ENCODE measurements at regions not wholly inside any gene's neighbourhood (a gene's known extent, or its start where the extent isn't known, plus 50 kb on each side); places are given as distances from the start of the nearest gene placed in this dataset.

DNA sequence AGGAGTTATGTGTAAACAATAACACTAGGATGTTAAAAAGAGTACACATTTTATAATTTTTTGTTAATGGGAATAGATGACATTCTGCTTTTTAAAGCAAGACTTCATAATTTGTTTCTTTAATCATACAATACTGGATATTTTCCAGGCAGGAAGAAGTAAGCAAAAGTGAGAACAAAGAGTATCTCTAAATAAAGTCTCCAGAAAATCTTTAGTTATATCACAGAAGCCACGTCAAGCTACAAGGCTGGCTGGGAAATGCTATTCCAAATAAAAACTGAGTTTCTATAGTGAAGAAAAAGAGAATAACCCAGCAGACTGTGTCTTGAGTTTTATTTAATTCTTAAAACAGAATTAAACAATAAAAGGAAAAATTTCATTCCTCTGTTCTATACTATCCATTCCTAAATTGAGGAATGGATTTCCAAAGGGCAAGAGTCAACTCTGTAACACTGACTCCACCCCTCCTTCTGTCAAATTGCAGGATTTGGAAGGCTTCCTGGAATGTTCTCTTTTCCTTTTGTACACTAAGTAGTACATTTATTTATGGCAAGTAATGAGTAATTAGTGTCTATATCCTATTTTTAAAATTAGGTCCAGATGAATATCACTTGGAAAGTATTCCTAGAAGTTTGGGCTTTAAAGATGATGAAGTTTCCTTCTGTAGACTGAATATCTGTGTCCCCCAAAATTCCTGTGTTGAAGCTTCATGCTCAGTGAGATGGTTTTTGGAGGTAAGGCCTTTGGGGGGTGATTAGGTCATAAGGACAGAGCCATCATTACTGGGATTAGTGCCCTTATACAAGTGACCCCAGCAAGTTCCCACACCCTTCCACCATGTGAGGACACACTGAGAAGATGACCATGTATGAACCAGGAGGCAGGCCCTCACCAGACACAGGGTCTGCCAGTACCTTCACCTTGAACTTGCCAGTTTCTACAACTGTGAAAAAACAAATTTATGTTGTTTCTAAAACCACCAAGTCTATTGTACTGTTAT lies 290.9 kb downstream of the CRPPA start:
- WGBS (ENCODE audit: insufficient coverage, low coverage, missing lambda C conversion rate), result 77% methylated on average over 1 of the region's 1 CpG
- no TSS peak for BruUV-seq (replicated peaks)

More for the DNA sequence above, 290.9 kb downstream of the CRPPA start:
- in situ Hi-C loops (cut with MboI) (no loop called here), intact Hi-C loops (cut with micrococcal nuclease) (no loop called here)
- H3K36me3 ChIP-seq (ENCODE audit: control insufficient read depth, insufficient read depth, low read length), result no peaks in the 10 kb centered on the region
- H3K27ac ChIP-seq (ENCODE audit: extremely low read depth, low read depth, low read length), result no peak overlapping the region
- TF ChIP-seq RUNX1 (IDR thresholded peaks at IDR 0.05; ENCODE audit: low read depth) (no peak), BCOR (IDR thresholded peaks at IDR 0.05) (no peak), NFE2L1 (tag; IDR thresholded peaks at IDR 0.05; ENCODE audit: borderline replicate concordance, low read depth) (no peak), LARP7 (IDR thresholded peaks at IDR 0.05) (no peak)
- TF ChIP-seq, protein P1, sequence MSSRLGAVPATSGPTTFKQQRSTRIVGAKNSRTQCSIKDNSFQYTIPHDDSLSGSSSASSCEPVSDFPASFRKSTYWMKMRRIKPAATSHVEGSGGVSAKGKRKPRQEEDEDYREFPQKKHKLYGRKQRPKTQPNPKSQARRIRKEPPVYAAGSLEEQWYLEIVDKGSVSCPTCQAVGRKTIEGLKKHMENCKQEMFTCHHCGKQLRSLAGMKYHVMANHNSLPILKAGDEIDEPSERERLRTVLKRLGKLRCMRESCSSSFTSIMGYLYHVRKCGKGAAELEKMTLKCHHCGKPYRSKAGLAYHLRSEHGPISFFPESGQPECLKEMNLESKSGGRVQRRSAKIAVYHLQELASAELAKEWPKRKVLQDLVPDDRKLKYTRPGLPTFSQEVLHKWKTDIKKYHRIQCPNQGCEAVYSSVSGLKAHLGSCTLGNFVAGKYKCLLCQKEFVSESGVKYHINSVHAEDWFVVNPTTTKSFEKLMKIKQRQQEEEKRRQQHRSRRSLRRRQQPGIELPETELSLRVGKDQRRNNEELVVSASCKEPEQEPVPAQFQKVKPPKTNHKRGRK (tag; IDR thresholded peaks at IDR 0.05), result no peak
- no peaks in the 10 kb centered on the region for H3K9me3 ChIP-seq (replicated peaks; ENCODE audit: control insufficient read depth, insufficient read depth, low read depth, low read length)
- H2AFZ ChIP-seq (ENCODE audit: low read depth, low read length), result no peak overlapping the region
- ATAC-seq, result no peak
- ChIA-PET POLR2A (interaction anchor here (0.8 kb wide), 1 partner anchor 8 kb away, joined by 5 read pairs; no protein-coding TSS in a partner anchor), CTCF (ENCODE audit: low intra/inter-chr PET ratio) (no interaction called here)
- no peak overlapping the region for H3K9ac ChIP-seq (ENCODE audit: insufficient read depth in 1 of 2, low read depth in 2 of 2, low read length in 2 of 2)
- H3K79me2 ChIP-seq (ENCODE audit: control insufficient read depth, insufficient read depth, low read length), result no peaks in the 10 kb centered on the region
- no peaks in the 10 kb centered on the region for H4K20me1 ChIP-seq (replicated peaks; ENCODE audit: control insufficient read depth, insufficient read depth, low read length)
- no peak overlapping the region for H3K4me3 ChIP-seq
- H3K9me1 ChIP-seq (ENCODE audit: control insufficient read depth, insufficient read depth, low read length), result no peaks in the 10 kb centered on the region
- no peak for DNase-seq (ENCODE audit: extremely low read depth in 1 of 4, low spot score in 3 of 4)
- H3K4me1 ChIP-seq (replicated peaks in 1 of 2; ENCODE audit: control insufficient read depth in 2 of 2, insufficient read depth in 2 of 2, low read length in 2 of 2), result no peaks in the 10 kb centered on the region
- FAIRE-seq, result peak; percentile 23
- no peaks in the 10 kb centered on the region for H3K27me3 ChIP-seq (ENCODE audit: control insufficient read depth in 2 of 2, insufficient read depth in 2 of 2, low read length in 2 of 2)
- no peak overlapping the region for H3K4me2 ChIP-seq (ENCODE audit: insufficient read depth, low read length)
